Peyer's patch (tissue), 4 donors: ENCODE measurements at regions not wholly inside any gene's neighbourhood (a gene's known extent, or its start where the extent isn't known, plus 50 kb on each side); places are given as distances from the start of the nearest gene placed in this dataset.

ENCODE experiments used
- CTCF ChIP-seq, 6 experiments: fragments of 450-650 bp in 4 of 6; fragments of 200-600 bp in 2 of 6; sonication (generic) in 1 of 6; IDR thresholded peaks; one replicate each; pipeline ENCODE4 v1.5.1; 2017 to 2019; ENCODE audit warnings: antibody characterized with exemption in 6 of 6, mild to moderate bottlenecking in 3 of 6, moderate library complexity in 1 of 6
- POLR2A ChIP-seq, 2 donors: fragments of 450-650 bp; IDR thresholded peaks; one replicate each; pipeline ENCODE4 v1.5.1; 2017; ENCODE audit warnings: antibody characterized with exemption in 2 of 2, mild to moderate bottlenecking in 2 of 2, moderate library complexity in 2 of 2

DNA sequence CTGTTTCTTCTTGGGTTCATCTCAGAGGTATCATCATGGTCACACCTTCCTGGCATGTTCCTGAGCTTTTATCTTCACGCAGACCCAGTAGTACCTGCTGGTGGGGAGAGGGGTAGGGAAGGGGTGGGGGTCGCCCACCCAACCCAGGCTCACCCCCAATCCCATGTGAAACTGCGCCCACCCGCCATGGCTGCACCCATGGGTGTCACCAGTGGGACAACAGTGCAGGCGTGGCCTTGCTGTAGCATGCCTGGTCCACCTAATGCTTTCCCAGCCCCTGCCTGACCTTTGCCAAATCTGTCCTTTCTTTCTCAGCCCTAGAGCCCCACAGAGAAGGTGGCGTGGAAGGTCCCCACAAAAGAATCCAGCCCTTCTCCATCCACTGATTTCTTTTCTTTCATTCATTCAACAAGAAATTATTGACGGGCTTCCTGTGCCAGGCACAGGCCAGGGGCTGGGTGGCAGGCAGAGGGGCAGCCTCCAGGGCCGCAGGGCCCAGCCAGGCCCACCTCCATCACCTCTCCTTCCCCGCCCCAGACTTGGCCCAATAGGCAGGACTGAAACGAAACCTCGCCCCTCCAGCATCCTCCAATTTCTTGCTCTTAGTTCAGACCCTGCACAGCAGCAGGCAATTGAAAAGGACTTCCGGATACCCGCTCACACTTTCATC, 79.1 kb upstream of the TNRC6C start:
- TF ChIP-seq CTCF (IDR thresholded peaks at IDR 0.05) (no peak), POLR2A (IDR thresholded peaks at IDR 0.05) (no peak)
